ENCODE measurements at regions not wholly inside any gene's neighbourhood (a gene's known extent, or its start where the extent isn't known, plus 50 kb on each side); places are given as distances from the start of the nearest gene placed in this dataset.

GRCh38 chr14:71237556-71237955 lies 330.3 kb downstream of the PCNX1 start:
- no peak overlapping the region for H3K9ac ChIP-seq (ENCODE audit: low read length)
- no peak overlapping the region for H3K27ac ChIP-seq (ENCODE audit: low read depth, low read length)
- H3K9me3 ChIP-seq (ENCODE audit: insufficient read depth, low read depth, low read length): no peaks in the 10 kb centered on the region
- H3K79me2 ChIP-seq (ENCODE audit: control insufficient read depth, insufficient read depth, low read length, poor library complexity): no peaks in the 10 kb centered on the region
- no peaks in the 10 kb centered on the region for H3K36me3 ChIP-seq (ENCODE audit: control insufficient read depth in 1 of 2, insufficient read depth in 2 of 2, low read length in 2 of 2)
- H3K79me1 ChIP-seq (ENCODE audit: low read length): no peaks in the 10 kb centered on the region
- H3K14ac ChIP-seq (ENCODE audit: low read length): no peak overlapping the region
- no peak overlapping the region for H3K4ac ChIP-seq (ENCODE audit: low read depth, low read length)
- no peaks in the 10 kb centered on the region for H3K27me3 ChIP-seq (ENCODE audit: insufficient read depth, low read length)
- H4K91ac ChIP-seq (ENCODE audit: low read depth, low read length): no peak overlapping the region
- no peak overlapping the region for H3K23ac ChIP-seq (ENCODE audit: low read length)
- no CpG with 5 or more reads among the region's 4 CpGs for WGBS (ENCODE audit: extremely low coverage, insufficient coverage, insufficient read length)
- no peak overlapping the region for H3K4me3 ChIP-seq (ENCODE audit: low read depth, low read length)
- no peak overlapping the region for H2AFZ ChIP-seq (ENCODE audit: insufficient read depth, low read length, poor library complexity)
- no peak overlapping the region for H3K4me2 ChIP-seq (ENCODE audit: low read length)
- DNase-seq: no peak
- H2AK5ac ChIP-seq (ENCODE audit: low read length): no peak overlapping the region
- no peak overlapping the region for H2BK120ac ChIP-seq (ENCODE audit: insufficient read depth, low read length, poor library complexity)
- no peak overlapping the region for H2BK12ac ChIP-seq (ENCODE audit: low read length)
- H2BK5ac ChIP-seq (ENCODE audit: low read depth, low read length, poor library complexity): no peak overlapping the region
- H3K4me1 ChIP-seq (ENCODE audit: control insufficient read depth in 1 of 2, insufficient read depth in 2 of 2, low read length in 2 of 2): no peaks in the 10 kb centered on the region
- no peak overlapping the region for H4K8ac ChIP-seq (ENCODE audit: low read depth, low read length)
- no peak overlapping the region for H3K18ac ChIP-seq (ENCODE audit: low read length)
- no peak overlapping the region for H4K12ac ChIP-seq (ENCODE audit: low read depth, low read length)

GRCh38 chr14:71238835-71239234 lies 331.6 kb downstream of the PCNX1 start:
- no peak overlapping the region for H3K18ac ChIP-seq (ENCODE audit: low read length)
- H3K36me3 ChIP-seq (ENCODE audit: control insufficient read depth in 1 of 2, insufficient read depth in 2 of 2, low read length in 2 of 2): no peaks in the 10 kb centered on the region
- no peak overlapping the region for H3K4me2 ChIP-seq (ENCODE audit: low read length)
- H3K27ac ChIP-seq (ENCODE audit: low read depth, low read length): no peak overlapping the region
- no peak overlapping the region for H4K12ac ChIP-seq (ENCODE audit: low read depth, low read length)
- no CpG with 5 or more reads among the region's 5 CpGs for WGBS (ENCODE audit: extremely low coverage, insufficient coverage, insufficient read length)
- H3K4me3 ChIP-seq (ENCODE audit: low read depth, low read length): no peak overlapping the region
- H3K14ac ChIP-seq (ENCODE audit: low read length): no peak overlapping the region
- no peak overlapping the region for H3K4ac ChIP-seq (ENCODE audit: low read depth, low read length)
- H2BK120ac ChIP-seq (ENCODE audit: insufficient read depth, low read length, poor library complexity): no peak overlapping the region
- no peaks in the 10 kb centered on the region for H3K27me3 ChIP-seq (ENCODE audit: insufficient read depth, low read length)
- H3K79me1 ChIP-seq (ENCODE audit: low read length): no peaks in the 10 kb centered on the region
- H2AFZ ChIP-seq (ENCODE audit: insufficient read depth, low read length, poor library complexity): no peak overlapping the region
- H2BK12ac ChIP-seq (ENCODE audit: low read length): no peak overlapping the region
- H3K79me2 ChIP-seq (ENCODE audit: control insufficient read depth, insufficient read depth, low read length, poor library complexity): no peaks in the 10 kb centered on the region
- no peak overlapping the region for H3K23ac ChIP-seq (ENCODE audit: low read length)
- H3K9ac ChIP-seq (ENCODE audit: low read length): no peak overlapping the region
- H4K8ac ChIP-seq (ENCODE audit: low read depth, low read length): no peak overlapping the region
- no peak overlapping the region for H2BK5ac ChIP-seq (ENCODE audit: low read depth, low read length, poor library complexity)
- H2AK5ac ChIP-seq (ENCODE audit: low read length): no peak overlapping the region
- no peaks in the 10 kb centered on the region for H3K9me3 ChIP-seq (ENCODE audit: insufficient read depth, low read depth, low read length)
- H3K4me1 ChIP-seq (ENCODE audit: control insufficient read depth in 1 of 2, insufficient read depth in 2 of 2, low read length in 2 of 2): no peaks in the 10 kb centered on the region
- DNase-seq: no peak
- no peak overlapping the region for H4K91ac ChIP-seq (ENCODE audit: low read depth, low read length)

- Histone ChIP-seq H2BK120ac (ENCODE audit: insufficient read depth, low read length, poor library complexity) (no peak overlapping the region), H4K12ac (ENCODE audit: low read depth, low read length) (no peak overlapping the region), H3K4me1 (ENCODE audit: control insufficient read depth in 1 of 2, insufficient read depth in 2 of 2, low read length in 2 of 2) (no peaks in the 10 kb centered on the region), H4K91ac (ENCODE audit: low read depth, low read length) (no peak overlapping the region), H3K9ac (ENCODE audit: low read length) (no peak overlapping the region), H3K4ac (ENCODE audit: low read depth, low read length) (no peak overlapping the region), H4K8ac (ENCODE audit: low read depth, low read length) (no peak overlapping the region), H3K23ac (ENCODE audit: low read length) (no peak overlapping the region), H3K14ac (ENCODE audit: low read length) (no peak overlapping the region), H2BK5ac (ENCODE audit: low read depth, low read length, poor library complexity) (no peak overlapping the region), H3K36me3 (ENCODE audit: control insufficient read depth in 1 of 2, insufficient read depth in 2 of 2, low read length in 2 of 2) (no peaks in the 10 kb centered on the region), H2AK5ac (ENCODE audit: low read length) (no peak overlapping the region), H3K4me2 (ENCODE audit: low read length) (no peak overlapping the region), H3K9me3 (ENCODE audit: insufficient read depth, low read depth, low read length) (no peaks in the 10 kb centered on the region), H2BK12ac (ENCODE audit: low read length) (no peak overlapping the region), H3K27ac (ENCODE audit: low read depth, low read length) (no peak overlapping the region), H3K18ac (ENCODE audit: low read length) (no peak overlapping the region), H2AFZ (ENCODE audit: insufficient read depth, low read length, poor library complexity) (no peak overlapping the region), H3K79me1 (ENCODE audit: low read length) (no peaks in the 10 kb centered on the region), H3K4me3 (ENCODE audit: low read depth, low read length) (no peak overlapping the region), H3K79me2 (ENCODE audit: control insufficient read depth, insufficient read depth, low read length, poor library complexity) (no peaks in the 10 kb centered on the region), H3K27me3 (ENCODE audit: insufficient read depth, low read length) (no peaks in the 10 kb centered on the region)
- DNase-seq: no peak
- WGBS (ENCODE audit: extremely low coverage, insufficient coverage, insufficient read length): no CpG with 5 or more reads among the region's 6 CpGs
These were observed 332.9 kb downstream of the PCNX1 start for GRCh38 chr14:71240171-71240570.

GRCh38 chr14:71240866-71241520 lies 333.7 kb downstream of the PCNX1 start:
- Histone ChIP-seq H3K23ac (ENCODE audit: low read length) (no peak overlapping the region), H3K79me1 (ENCODE audit: low read length) (no peaks in the 10 kb centered on the region), H3K4me2 (ENCODE audit: low read length) (no peak overlapping the region), H4K12ac (ENCODE audit: low read depth, low read length) (no peak overlapping the region), H3K18ac (ENCODE audit: low read length) (no peak overlapping the region), H3K9ac (ENCODE audit: low read length) (no peak overlapping the region), H3K4me1 (ENCODE audit: control insufficient read depth in 1 of 2, insufficient read depth in 2 of 2, low read length in 2 of 2) (no peaks in the 10 kb centered on the region), H3K9me3 (ENCODE audit: insufficient read depth, low read depth, low read length) (no peaks in the 10 kb centered on the region), H4K8ac (ENCODE audit: low read depth, low read length) (no peak overlapping the region), H2AFZ (ENCODE audit: insufficient read depth, low read length, poor library complexity) (no peak overlapping the region), H2BK5ac (ENCODE audit: low read depth, low read length, poor library complexity) (no peak overlapping the region), H3K79me2 (ENCODE audit: control insufficient read depth, insufficient read depth, low read length, poor library complexity) (no peaks in the 10 kb centered on the region), H3K27ac (ENCODE audit: low read depth, low read length) (no peak overlapping the region), H3K27me3 (ENCODE audit: insufficient read depth, low read length) (no peaks in the 10 kb centered on the region), H3K4ac (ENCODE audit: low read depth, low read length) (no peak overlapping the region), H2AK5ac (ENCODE audit: low read length) (no peak overlapping the region), H3K14ac (ENCODE audit: low read length) (no peak overlapping the region), H4K91ac (ENCODE audit: low read depth, low read length) (no peak overlapping the region), H3K4me3 (ENCODE audit: low read depth, low read length) (no peak overlapping the region), H3K36me3 (ENCODE audit: control insufficient read depth in 1 of 2, insufficient read depth in 2 of 2, low read length in 2 of 2) (no peaks in the 10 kb centered on the region), H2BK12ac (ENCODE audit: low read length) (no peak overlapping the region), H2BK120ac (ENCODE audit: insufficient read depth, low read length, poor library complexity) (no peak overlapping the region)
- DNase-seq: no peak
